Thoracic aorta (tissue), 2 donors: ENCODE measurements at regions not wholly inside any gene's neighbourhood (a gene's known extent, or its start where the extent isn't known, plus 50 kb on each side); places are given as distances from the start of the nearest gene placed in this dataset.

Source experiments
- ATAC-seq: fragments of 150-250 bp; one replicate; pipeline ENCODE4 v1.8.0; 2017; ENCODE audit warnings: low read depth; ENCODE audit not compliant: insufficient number of reproducible peaks, low FRiP score
- DNase-seq: peaks from one replicate; pipeline ENCODE4 v3.0.0-alpha.2; 2020; ENCODE audit warnings: low spot score
- H3K27ac ChIP-seq, 2 donors: fragments of 200-600 bp; sonication (generic); 1 replicate in 1 of 2; 2 replicates in 1 of 2; pipeline ENCODE4 v1.5.1; 2016; ENCODE audit warnings: mild to moderate bottlenecking in 2 of 2, moderate library complexity in 2 of 2
- H3K27me3 ChIP-seq: fragments of 200-600 bp; sonication (generic); replicated peaks from 2 replicates; pipeline ENCODE4 v1.6.0; 2016; ENCODE audit warnings: mild to moderate bottlenecking; ENCODE audit not compliant: insufficient read depth
- H3K36me3 ChIP-seq: fragments of 200-600 bp; sonication (generic); one replicate; pipeline ENCODE4 v1.5.1; 2016
- H3K4me1 ChIP-seq, 2 donors: fragments of 200-600 bp; sonication (generic); 1 replicate in 1 of 2; 2 replicates in 1 of 2; pipeline versions ENCODE4 v1.5.1 to v1.6.0; 2016; ENCODE audit warnings: low read depth in 2 of 2, mild to moderate bottlenecking in 1 of 2; ENCODE audit not compliant: control insufficient read depth in 1 of 2
- H3K4me3 ChIP-seq: fragments of 200-600 bp; sonication (generic); 2 replicates; pipeline ENCODE4 v1.5.1; 2016; ENCODE audit warnings: mild to moderate bottlenecking
- H3K9me3 ChIP-seq: fragments of 200-600 bp; sonication (generic); 2 replicates; pipeline ENCODE4 v1.5.1; 2016
- CTCF ChIP-seq: fragments of 200-600 bp; sonication (generic); IDR thresholded peaks from one replicate; pipeline ENCODE4 v1.5.1; 2019; ENCODE audit warnings: antibody characterized with exemption

GRCh38 chr4:141290771-141291170, 70.1 kb downstream of the ZNF330 start:
- no peaks in the 10 kb centered on the region for H3K4me1 ChIP-seq
- no peak for TF ChIP-seq CTCF
- no peaks in the 10 kb centered on the region for H3K36me3 ChIP-seq
- ATAC-seq (no peak), DNase-seq (no peak)
- H3K27me3 ChIP-seq: no peaks in the 10 kb centered on the region
- peaks cover 5% of the 10 kb centered on the region for H3K9me3 ChIP-seq
- H3K4me3 ChIP-seq: no peak overlapping the region
- no peak overlapping the region for H3K27ac ChIP-seq

GRCh38 chr4:141294306-141294705, 73.6 kb downstream of the ZNF330 start:
- DNase-seq: no peak
- no peak overlapping the region for H3K4me3 ChIP-seq
- no peaks in the 10 kb centered on the region for H3K36me3 ChIP-seq
- no peaks in the 10 kb centered on the region for H3K27me3 ChIP-seq
- H3K4me1 ChIP-seq: no peaks in the 10 kb centered on the region
- no peak for TF ChIP-seq CTCF
- H3K27ac ChIP-seq: no peak overlapping the region
- peaks cover 5% of the 10 kb centered on the region for H3K9me3 ChIP-seq
- ATAC-seq: no peak

GRCh38 chr4:141301216-141301615, 80.5 kb downstream of the ZNF330 start:
- H3K27me3 ChIP-seq: no peaks in the 10 kb centered on the region
- H3K9me3 ChIP-seq: no peaks in the 10 kb centered on the region
- no peak for DNase-seq
- H3K4me3 ChIP-seq: no peak overlapping the region
- H3K27ac ChIP-seq: no peak overlapping the region
- no peak for ATAC-seq
- TF ChIP-seq CTCF: no peak
- H3K4me1 ChIP-seq: no peaks in the 10 kb centered on the region
- no peaks in the 10 kb centered on the region for H3K36me3 ChIP-seq

GRCh38 chr4:141302924-141303323, 82.2 kb downstream of the ZNF330 start:
- TF ChIP-seq CTCF: no peak
- DNase-seq: no peak
- H3K4me1 ChIP-seq: no peaks in the 10 kb centered on the region
- H3K36me3 ChIP-seq: no peaks in the 10 kb centered on the region
- no peak overlapping the region for H3K27ac ChIP-seq
- no peak overlapping the region for H3K4me3 ChIP-seq
- H3K27me3 ChIP-seq: no peaks in the 10 kb centered on the region
- H3K9me3 ChIP-seq: no peaks in the 10 kb centered on the region
- ATAC-seq: no peak

- no peaks in the 10 kb centered on the region for H3K9me3 ChIP-seq
- no peak overlapping the region for H3K4me3 ChIP-seq
- no peaks in the 10 kb centered on the region for H3K27me3 ChIP-seq
- DNase-seq: no peak
- no peaks in the 10 kb centered on the region for H3K4me1 ChIP-seq
- H3K36me3 ChIP-seq: no peaks in the 10 kb centered on the region
- no peak for TF ChIP-seq CTCF
- ATAC-seq: no peak
- no peak overlapping the region for H3K27ac ChIP-seq
Observed at GRCh38 chr4:141304346-141304745, 83.7 kb downstream of the ZNF330 start.
